ENCODE measurements at regions not wholly inside any gene's neighbourhood (a gene's known extent, or its start where the extent isn't known, plus 50 kb on each side); places are given as distances from the start of the nearest gene placed in this dataset.

- H3K9me2 ChIP-seq (ENCODE audit: low read depth, low read length) = no peaks in the 10 kb centered on the region
These were observed 154.1 kb upstream of the SYT10 start for GRCh38 chr12:33593753-33594152.

GRCh38 chr12:33596061-33596460 lies 156.4 kb upstream of the SYT10 start:
- no peaks in the 10 kb centered on the region for H3K9me3 ChIP-seq (ENCODE audit: low read length)
- no peak overlapping the region for H3K4me3 ChIP-seq (ENCODE audit: low read depth, low read length, poor library complexity, severe bottlenecking)
- H3F3A ChIP-seq (ENCODE audit: insufficient read depth, low read length) = no peaks in the 10 kb centered on the region
- no peaks in the 10 kb centered on the region for H3K9me2 ChIP-seq (ENCODE audit: low read depth, low read length)
- TF ChIP-seq EZH2 (IDR thresholded peaks at IDR 0.05; ENCODE audit: borderline replicate concordance, low read length) = no peak
- TF ChIP-seq, protein P1, sequence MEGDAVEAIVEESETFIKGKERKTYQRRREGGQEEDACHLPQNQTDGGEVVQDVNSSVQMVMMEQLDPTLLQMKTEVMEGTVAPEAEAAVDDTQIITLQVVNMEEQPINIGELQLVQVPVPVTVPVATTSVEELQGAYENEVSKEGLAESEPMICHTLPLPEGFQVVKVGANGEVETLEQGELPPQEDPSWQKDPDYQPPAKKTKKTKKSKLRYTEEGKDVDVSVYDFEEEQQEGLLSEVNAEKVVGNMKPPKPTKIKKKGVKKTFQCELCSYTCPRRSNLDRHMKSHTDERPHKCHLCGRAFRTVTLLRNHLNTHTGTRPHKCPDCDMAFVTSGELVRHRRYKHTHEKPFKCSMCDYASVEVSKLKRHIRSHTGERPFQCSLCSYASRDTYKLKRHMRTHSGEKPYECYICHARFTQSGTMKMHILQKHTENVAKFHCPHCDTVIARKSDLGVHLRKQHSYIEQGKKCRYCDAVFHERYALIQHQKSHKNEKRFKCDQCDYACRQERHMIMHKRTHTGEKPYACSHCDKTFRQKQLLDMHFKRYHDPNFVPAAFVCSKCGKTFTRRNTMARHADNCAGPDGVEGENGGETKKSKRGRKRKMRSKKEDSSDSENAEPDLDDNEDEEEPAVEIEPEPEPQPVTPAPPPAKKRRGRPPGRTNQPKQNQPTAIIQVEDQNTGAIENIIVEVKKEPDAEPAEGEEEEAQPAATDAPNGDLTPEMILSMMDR (IDR thresholded peaks at IDR 0.05; ENCODE audit: low read length) = no peak
- H3K27me3 ChIP-seq (ENCODE audit: insufficient read depth, low read length) = no peaks in the 10 kb centered on the region
- no peak overlapping the region for H3K4me2 ChIP-seq (ENCODE audit: low read length)
- no peak overlapping the region for H3K9ac ChIP-seq (ENCODE audit: low read length)
- no peaks in the 10 kb centered on the region for H3K36me3 ChIP-seq (ENCODE audit: insufficient read depth, low read length)
- no peaks in the 10 kb centered on the region for H3K79me2 ChIP-seq (ENCODE audit: insufficient read depth, low read length)
- H3K4me1 ChIP-seq (ENCODE audit: insufficient read depth, low read length, severe bottlenecking) = no peaks in the 10 kb centered on the region
- no peaks in the 10 kb centered on the region for H4K20me1 ChIP-seq (ENCODE audit: insufficient read depth, low read length)
- H3K27ac ChIP-seq (ENCODE audit: low read depth, low read length, poor library complexity, severe bottlenecking) = no peak overlapping the region
- no peak overlapping the region for H2AFZ ChIP-seq (ENCODE audit: low read length)

More at GRCh38 chr12:33593753-33594152, 154.1 kb upstream of the SYT10 start:
- Histone ChIP-seq H2AFZ (ENCODE audit: low read length) (no peak overlapping the region), H3K27ac (ENCODE audit: low read depth, low read length, poor library complexity, severe bottlenecking) (no peak overlapping the region), H3K4me2 (ENCODE audit: low read length) (no peak overlapping the region), H3K9me3 (ENCODE audit: low read length) (no peaks in the 10 kb centered on the region), H3K4me1 (ENCODE audit: insufficient read depth, low read length, severe bottlenecking) (no peaks in the 10 kb centered on the region), H3K79me2 (ENCODE audit: insufficient read depth, low read length) (no peaks in the 10 kb centered on the region), H3K9ac (ENCODE audit: low read length) (no peak overlapping the region), H3K27me3 (ENCODE audit: insufficient read depth, low read length) (no peaks in the 10 kb centered on the region), H3K4me3 (ENCODE audit: low read depth, low read length, poor library complexity, severe bottlenecking) (no peak overlapping the region), H4K20me1 (ENCODE audit: insufficient read depth, low read length) (no peaks in the 10 kb centered on the region), H3K36me3 (ENCODE audit: insufficient read depth, low read length) (no peaks in the 10 kb centered on the region), H3F3A (ENCODE audit: insufficient read depth, low read length) (no peaks in the 10 kb centered on the region)
- TF ChIP-seq, protein P1 (IDR thresholded peaks at IDR 0.05; ENCODE audit: low read length) = no peak
- TF ChIP-seq EZH2 (IDR thresholded peaks at IDR 0.05; ENCODE audit: borderline replicate concordance, low read length) = no peak

DNA sequence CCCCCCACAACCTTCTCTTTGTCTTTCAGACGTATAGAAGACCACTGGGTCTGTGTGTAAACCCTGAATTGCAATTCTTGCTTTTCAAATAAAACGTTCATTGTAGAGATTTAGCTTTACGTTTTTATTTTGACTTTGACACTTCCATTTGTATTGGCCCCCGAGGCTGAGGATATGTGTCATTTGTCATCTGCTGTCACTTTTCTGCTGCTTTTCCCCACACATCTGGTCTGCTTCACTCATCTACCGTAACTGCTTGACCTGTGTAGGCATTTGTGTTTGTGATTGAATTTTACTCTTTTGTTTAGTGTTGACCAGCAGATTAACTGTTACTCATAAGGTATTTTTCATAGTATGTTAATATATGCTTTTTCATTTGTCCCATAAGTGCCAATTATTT lies 157.2 kb upstream of the SYT10 start:
- Histone ChIP-seq H3K9ac (ENCODE audit: low read length) (no peak overlapping the region), H3K27ac (ENCODE audit: low read depth, low read length, poor library complexity, severe bottlenecking) (no peak overlapping the region), H3K4me3 (ENCODE audit: low read depth, low read length, poor library complexity, severe bottlenecking) (no peak overlapping the region), H3K9me3 (ENCODE audit: low read length) (no peaks in the 10 kb centered on the region), H2AFZ (ENCODE audit: low read length) (no peak overlapping the region), H3K9me2 (ENCODE audit: low read depth, low read length) (no peaks in the 10 kb centered on the region), H3K79me2 (ENCODE audit: insufficient read depth, low read length) (no peaks in the 10 kb centered on the region), H3K27me3 (ENCODE audit: insufficient read depth, low read length) (no peaks in the 10 kb centered on the region), H3K4me2 (ENCODE audit: low read length) (no peak overlapping the region), H3K36me3 (ENCODE audit: insufficient read depth, low read length) (no peaks in the 10 kb centered on the region), H3F3A (ENCODE audit: insufficient read depth, low read length) (no peaks in the 10 kb centered on the region), H4K20me1 (ENCODE audit: insufficient read depth, low read length) (no peaks in the 10 kb centered on the region), H3K4me1 (ENCODE audit: insufficient read depth, low read length, severe bottlenecking) (no peaks in the 10 kb centered on the region)
- no peak for TF ChIP-seq EZH2 (IDR thresholded peaks at IDR 0.05; ENCODE audit: borderline replicate concordance, low read length)
- TF ChIP-seq, protein P1 (IDR thresholded peaks at IDR 0.05; ENCODE audit: low read length) = no peak

Measured in OCI-LY1 (cell line).